C1 segment of cervical spinal cord (tissue), 14 donors: ENCODE measurements at regions not wholly inside any gene's neighbourhood (a gene's known extent, or its start where the extent isn't known, plus 50 kb on each side); places are given as distances from the start of the nearest gene placed in this dataset.

Experiments
- DNase-seq, 14 donors: peaks; one replicate each; lab custom pipeline; 2025; lab: John Stamatoyannopoulos, UW

DNA sequence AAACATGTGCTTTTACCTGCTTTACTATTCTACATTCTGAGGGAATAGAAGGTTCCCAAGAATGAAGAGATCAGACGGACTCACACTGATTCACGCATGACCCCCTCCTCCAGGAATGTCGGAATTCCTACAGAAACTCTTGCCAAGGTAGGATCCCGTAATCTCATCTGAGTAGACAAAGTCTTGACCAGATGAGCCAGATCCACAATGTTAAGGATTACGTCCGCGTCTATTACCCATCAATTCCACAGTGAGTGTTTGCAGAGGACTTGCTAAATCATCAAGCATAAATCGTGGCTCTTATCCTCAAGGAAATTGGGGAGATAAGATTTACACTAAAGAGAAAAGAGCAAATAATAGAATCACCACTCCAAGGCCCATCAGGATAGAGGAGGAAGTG, 245.9 kb upstream of the FOXQ1 start:
- DNase-seq = no peak

DNA sequence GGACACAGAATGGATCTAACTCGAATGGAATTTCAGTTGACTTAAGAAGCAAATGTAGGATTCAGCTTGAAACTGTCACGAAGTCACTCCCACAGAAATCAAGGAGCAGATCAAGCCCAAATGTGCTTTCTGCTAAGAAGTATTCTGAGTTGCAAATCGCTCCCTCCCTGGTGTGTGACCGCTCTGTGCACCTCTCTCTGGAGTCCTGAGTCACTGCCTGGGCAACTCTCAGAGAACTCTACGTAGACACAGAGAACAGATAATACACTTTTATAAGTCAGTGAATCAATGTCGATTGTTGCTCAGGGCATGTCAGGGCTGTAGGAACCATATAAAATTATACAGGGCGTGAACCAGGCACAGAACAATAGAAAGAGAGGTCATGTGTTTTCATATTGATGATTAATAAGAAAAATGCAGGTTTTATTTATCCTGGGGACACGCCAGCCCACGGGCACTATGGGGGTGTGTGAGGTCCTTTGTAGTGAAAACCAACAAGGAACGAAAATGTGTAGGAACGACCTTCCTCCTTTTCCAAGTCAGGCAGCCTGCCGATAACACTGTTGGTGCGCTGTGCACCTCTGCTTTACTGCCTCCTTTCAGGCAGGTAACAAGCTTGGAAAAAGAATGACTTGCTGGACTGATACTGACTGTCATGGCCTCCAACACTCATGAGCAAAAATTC, 248.1 kb upstream of the FOXQ1 start:
- DNase-seq = no peak

- DNase-seq = no peak
Observed at GRCh38 chr6:1062786-1063545, 248.9 kb upstream of the FOXQ1 start.

DNA sequence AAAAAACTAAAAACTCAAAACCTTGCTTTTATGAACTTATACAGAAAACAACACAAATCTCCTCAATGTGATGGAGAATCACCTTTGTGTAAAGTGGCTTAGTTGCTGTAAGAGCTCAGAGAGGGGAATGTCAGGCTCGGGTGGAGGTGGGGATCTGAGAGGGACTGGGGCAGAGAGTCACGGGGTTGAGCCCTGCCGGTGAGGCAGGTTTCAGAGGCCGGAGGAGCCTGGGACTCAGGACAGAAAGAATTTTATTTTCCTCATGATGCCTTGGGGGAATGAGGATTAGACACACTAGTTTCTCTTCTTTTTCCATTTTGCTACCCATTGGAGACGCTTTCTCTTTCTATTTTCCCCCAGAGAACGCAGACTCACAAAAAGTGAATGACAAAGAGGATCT, 252.3 kb upstream of the FOXQ1 start:
- DNase-seq = no peak

DNA sequence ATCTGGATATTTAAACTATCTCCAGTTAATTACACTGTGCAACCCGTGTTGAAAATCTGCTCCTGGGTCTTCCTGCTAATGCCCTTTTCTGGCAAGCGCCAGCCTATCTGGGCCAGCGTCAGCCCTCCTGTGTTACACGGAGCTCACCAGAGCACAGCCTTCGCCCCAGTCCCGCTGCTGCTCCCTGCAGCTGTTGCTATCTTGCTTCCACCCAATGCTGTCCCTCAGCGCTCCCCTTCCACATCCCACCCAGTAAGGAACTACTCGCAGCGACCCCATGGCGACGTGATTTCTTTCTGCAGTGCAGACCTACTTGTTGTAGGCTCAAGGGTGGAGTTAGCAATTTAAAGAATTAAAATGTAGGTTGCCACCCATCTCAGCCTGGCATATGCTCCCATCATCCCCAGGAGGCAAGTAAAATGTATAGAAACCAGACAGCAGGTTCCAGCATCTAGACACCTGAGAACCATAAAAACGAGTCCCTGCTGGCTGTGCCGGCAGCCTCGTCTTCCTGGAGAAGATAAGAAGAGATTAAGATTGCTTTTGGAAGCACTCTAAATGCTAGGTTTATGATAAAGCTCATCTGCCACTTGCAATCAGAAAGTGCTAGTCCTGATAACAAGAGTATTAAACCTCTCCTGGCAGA, 254.3 kb upstream of the FOXQ1 start:
- DNase-seq = no peak

DNA sequence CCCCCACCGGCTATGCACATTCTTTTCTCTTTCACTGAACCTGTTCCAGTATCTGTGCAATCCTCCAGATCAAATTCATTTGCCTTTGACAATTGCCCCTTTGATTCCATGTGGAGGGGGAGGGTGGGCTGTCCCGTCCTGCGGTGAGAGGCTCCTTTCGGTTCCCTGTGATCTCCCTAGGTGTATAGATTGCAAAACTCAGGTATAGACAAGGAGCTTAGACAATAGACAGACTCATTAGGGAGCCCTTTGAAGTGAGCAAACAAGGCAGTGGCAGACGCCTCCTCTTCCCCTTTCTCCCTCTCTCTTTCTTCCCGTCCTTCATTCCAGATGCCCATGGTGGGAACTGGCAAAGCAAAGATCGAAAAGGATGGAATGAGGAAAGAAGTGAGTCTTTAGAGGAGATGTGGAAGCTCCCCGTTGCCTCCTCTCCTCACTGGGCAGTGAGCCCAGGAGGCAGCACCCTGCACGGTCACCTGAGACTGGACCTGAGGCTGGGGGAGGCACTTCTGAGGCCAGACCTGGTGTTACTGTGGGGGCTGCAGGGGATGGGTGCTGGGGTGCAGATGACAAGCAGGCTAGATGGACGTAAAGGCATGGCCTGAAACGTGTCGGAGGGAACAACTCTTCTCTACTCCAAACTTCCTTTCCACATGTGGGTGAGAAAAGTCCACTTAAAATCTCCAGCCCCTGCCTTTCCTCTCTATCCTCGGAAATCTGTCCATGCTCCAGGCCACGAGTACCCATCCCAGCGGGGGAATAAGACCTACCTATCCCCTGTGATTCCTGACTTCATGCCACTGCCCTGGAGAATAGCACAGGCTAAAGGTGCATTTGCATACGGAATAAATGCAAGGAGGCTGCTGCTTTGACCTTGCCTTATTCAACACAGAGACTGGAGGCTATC, 256.6 kb upstream of the FOXQ1 start:
- no peak for DNase-seq

DNA sequence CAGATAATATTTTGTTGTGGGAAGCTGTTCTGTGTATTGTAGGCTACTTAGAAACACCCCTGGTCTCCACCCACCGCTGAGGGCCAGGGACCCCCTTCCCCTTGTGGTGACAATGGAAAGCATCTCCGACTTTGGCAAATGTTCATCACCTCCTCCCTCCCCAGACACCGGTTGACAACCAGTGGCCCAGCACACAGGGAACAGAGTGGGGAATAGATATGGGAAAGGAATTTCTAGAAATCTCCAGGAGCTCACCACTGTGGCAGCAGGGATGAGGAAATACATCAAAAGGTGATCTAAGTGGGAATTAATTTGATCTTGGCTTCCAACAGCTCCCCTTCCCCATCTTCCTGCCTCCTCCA, 257.3 kb upstream of the FOXQ1 start:
- DNase-seq = no peak

GRCh38 chr6:1053586-1053985, 258.3 kb upstream of the FOXQ1 start:
- no peak for DNase-seq

DNA sequence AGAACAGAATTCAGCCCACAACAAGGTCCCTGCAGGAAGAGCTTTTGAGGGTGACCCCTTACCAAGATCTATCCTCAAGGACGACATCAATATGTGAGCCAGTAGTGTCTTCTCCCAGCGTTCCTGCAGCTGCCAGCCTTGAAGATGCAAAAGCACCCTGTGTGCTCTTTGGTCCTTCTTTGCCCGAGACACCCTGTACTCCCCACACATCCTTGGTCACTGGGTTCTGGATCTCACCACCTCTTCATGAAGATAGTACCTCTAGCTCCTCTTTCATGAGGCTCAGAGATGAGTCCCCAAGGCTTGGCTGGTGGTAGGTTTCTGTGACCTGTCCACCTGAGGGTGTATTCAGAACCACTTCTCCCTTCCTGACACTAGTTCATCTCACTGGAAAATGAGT, 259.6 kb upstream of the FOXQ1 start:
- no peak for DNase-seq

DNA sequence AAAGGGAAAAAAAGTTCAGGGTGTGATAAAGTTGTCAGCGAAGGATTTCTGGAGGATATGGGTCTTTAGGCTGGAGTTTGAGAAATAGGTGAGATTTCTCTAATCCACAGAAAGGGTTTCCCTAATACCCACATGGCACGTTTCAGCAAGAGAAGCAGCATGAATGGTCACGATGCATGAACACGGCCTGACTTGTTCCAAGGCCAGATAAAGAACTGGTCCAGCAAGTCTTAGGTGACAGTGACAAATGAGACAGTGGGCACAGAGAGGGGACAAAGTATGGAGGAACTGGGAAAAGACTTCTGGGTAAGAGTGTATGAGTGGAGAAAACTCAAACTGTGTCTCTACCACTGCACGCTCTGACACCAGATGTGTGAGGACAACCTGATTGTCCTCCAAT, 262.0 kb upstream of the FOXQ1 start:
- DNase-seq = no peak

- DNase-seq = no peak
Observed at GRCh38 chr6:1049170-1049569, 262.7 kb upstream of the FOXQ1 start.

DNA sequence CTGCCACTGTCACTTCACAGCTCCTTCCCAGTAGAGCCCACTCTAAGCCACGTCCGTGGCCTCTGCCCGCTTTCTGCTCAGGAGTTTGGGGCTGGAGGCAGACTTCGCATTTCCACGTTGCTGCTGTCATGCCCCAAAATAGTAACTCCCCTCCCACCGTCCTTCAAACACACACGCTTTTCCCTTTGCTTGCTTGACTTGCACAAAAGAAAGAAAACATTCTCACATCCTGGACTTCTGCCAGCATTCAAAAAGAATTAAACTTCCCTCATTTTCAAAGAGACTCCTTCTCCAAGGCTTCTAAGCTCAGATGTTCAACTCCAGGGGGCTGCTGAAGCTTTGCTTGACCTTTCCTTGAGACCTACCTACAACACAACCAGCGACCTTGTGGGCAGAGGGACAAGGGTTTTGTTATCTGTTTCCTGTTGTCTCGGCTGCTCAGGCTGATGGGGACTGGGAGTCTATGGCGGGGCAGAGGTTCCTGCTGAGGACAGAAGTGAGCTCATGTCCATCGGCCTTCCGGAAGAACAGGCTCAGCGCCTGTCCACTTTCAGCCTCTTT, 263.8 kb upstream of the FOXQ1 start:
- DNase-seq = no peak

GRCh38 chr6:1045239-1045638, 266.7 kb upstream of the FOXQ1 start:
- DNase-seq = no peak

GRCh38 chr6:1044040-1044836, 267.7 kb upstream of the FOXQ1 start:
- DNase-seq = no peak

DNA sequence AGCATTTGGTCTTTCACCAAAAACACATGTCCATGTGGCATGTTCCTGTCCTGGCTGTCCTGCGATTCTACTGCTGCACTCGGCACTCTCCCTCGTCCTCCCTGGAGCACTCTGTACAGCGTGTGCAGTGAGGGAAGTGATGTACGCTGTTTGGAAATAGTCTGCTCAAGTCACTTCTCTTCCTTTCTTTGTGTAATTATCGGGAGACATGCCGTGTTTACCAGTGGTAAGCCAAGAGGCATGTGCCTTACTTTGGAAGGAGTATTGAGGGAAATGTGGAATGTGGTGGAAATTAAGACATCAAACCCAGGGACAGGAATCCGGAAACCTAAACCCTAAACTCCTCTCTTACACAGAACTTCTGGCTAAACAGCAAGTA, 268.5 kb upstream of the FOXQ1 start:
- no peak for DNase-seq

GRCh38 chr6:1042583-1043457, 269.1 kb upstream of the FOXQ1 start:
- DNase-seq = no peak

DNA sequence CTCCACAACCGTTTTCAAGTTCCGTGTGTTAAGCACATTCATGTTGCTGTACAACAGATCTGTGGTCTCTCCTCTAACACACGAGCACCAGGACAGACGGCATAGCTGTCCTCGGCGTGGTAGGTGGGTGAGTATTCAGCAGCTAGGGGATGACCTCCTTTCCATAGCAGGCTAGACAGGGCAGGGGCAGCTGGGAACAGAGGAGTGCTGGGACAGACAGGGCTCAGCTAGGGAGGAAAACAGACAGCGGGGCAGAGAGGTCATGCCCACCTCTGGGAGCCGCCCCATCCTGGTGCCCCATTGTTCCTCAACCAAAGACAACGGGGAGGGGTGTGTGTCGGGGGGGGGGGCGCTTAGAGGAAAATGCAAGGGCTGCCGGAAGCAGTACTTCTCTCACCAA, 271.5 kb upstream of the FOXQ1 start:
- DNase-seq = no peak

DNA sequence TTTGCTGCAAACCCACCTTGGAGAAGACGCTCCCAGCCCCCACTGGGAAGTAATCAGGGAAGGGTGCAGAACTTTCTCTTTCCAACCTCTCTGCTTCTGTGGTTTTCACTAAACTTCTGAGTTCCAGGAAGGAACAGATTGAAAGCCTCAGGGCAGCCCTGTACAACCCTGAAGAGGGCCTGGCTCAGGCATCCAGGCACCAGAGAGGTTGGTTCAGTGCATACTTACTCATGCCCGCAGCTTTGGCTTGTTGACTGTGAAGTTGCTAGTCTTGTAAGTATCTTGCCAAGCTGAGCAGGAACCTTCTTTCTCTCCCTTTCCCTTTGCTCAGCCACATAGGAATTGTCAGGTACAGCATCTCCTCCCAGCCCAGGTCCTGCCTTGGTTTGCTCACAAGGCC, 272.2 kb upstream of the FOXQ1 start:
- DNase-seq = no peak

DNA sequence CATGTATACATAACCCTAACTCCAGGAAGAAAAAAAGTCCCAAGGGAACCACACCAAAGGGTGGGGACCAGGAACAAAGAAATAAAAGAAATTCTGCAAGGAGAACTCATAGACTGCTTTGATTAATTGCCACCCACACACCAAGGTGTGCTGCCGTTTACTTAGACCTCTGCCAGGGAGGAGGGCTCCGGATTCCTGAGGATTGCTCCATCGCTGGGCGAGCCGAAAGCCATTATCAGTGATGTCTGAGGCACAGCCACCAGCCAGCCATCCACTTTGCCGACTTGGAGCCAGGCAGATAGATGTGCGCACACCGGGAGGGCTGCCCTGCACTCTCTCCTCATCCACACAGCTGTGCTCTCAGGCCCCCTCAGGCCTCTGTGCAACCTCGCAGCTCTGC, 272.7 kb upstream of the FOXQ1 start:
- DNase-seq = no peak
